Stomach (tissue), 4 donors: ENCODE measurements at regions not wholly inside any gene's neighbourhood (a gene's known extent, or its start where the extent isn't known, plus 50 kb on each side); places are given as distances from the start of the nearest gene placed in this dataset.

Source experiments
- POLR2AphosphoS5 ChIP-seq, 3 donors: sonication (generic); formaldehyde crosslinking; IDR thresholded peaks; one replicate each; pipeline ENCODE4 v1.6.1; 2016; ENCODE audit warnings: antibody characterized with exemption in 3 of 3
- TF ChIP-seq, protein P1 (sequence below), 7 experiments: fragments of 450-650 bp in 4 of 7; fragments of 200-600 bp in 3 of 7; sonication (generic) in 3 of 7; IDR thresholded peaks; one replicate each; pipeline ENCODE4 v1.5.1; 2016 to 2019; ENCODE audit warnings: antibody characterized with exemption in 7 of 7, control low read depth in 2 of 7, mild to moderate bottlenecking in 1 of 7

DNA sequence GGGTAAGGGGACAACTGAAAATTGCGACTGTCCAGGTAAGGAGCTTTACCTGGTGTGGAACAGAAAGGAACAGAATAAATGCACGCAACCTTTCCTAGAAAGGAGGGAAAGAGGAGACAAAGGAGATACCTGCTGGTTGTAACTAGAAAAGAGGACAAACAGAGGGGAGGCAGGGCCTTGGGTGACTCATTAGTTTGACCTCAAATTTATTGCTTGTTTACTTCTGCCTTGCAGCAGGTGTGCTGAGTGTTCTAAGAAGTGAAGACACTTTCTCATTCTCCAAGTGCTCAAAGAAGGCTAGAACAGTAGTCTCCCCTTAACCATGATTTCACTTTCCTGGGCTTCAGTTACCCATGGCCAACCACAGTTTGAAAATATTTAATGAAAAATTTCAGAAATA is 123.1 kb upstream of the BOD1L1 start:
- TF ChIP-seq POLR2AphosphoS5 (IDR thresholded peaks at IDR 0.05), result no peak
- TF ChIP-seq, protein P1, sequence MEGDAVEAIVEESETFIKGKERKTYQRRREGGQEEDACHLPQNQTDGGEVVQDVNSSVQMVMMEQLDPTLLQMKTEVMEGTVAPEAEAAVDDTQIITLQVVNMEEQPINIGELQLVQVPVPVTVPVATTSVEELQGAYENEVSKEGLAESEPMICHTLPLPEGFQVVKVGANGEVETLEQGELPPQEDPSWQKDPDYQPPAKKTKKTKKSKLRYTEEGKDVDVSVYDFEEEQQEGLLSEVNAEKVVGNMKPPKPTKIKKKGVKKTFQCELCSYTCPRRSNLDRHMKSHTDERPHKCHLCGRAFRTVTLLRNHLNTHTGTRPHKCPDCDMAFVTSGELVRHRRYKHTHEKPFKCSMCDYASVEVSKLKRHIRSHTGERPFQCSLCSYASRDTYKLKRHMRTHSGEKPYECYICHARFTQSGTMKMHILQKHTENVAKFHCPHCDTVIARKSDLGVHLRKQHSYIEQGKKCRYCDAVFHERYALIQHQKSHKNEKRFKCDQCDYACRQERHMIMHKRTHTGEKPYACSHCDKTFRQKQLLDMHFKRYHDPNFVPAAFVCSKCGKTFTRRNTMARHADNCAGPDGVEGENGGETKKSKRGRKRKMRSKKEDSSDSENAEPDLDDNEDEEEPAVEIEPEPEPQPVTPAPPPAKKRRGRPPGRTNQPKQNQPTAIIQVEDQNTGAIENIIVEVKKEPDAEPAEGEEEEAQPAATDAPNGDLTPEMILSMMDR (IDR thresholded peaks at IDR 0.05), result no peak
